Suprapubic skin (tissue), 4 donors: ENCODE measurements at regions not wholly inside any gene's neighbourhood (a gene's known extent, or its start where the extent isn't known, plus 50 kb on each side); places are given as distances from the start of the nearest gene placed in this dataset.

Experiments
- CTCF ChIP-seq, 2 donors: fragments of 200-600 bp in 1 of 2; fragments of 450-650 bp in 1 of 2; sonication (generic) in 1 of 2; IDR thresholded peaks; one replicate each; pipeline ENCODE4 v1.5.1; 2016 to 2019; ENCODE audit warnings: antibody characterized with exemption in 2 of 2, mild to moderate bottlenecking in 1 of 2, moderate library complexity in 1 of 2
- EP300 ChIP-seq: sonication (generic); formaldehyde crosslinking; IDR thresholded peaks from one replicate; pipeline ENCODE4 v1.6.1; 2017; ENCODE audit warnings: antibody characterized with exemption
- POLR2AphosphoS5 ChIP-seq, 3 donors: sonication (generic); formaldehyde crosslinking; IDR thresholded peaks; one replicate each; pipeline ENCODE4 v1.6.1; 2017; ENCODE audit warnings: antibody characterized with exemption in 3 of 3

GRCh38 chr5:68420476-68421344, 205.2 kb downstream of the PIK3R1 start:
- TF ChIP-seq CTCF (IDR thresholded peaks at IDR 0.05) (no peak), EP300 (no peak), POLR2AphosphoS5 (IDR thresholded peaks at IDR 0.05) (no peak)
